ENCODE measurements at regions not wholly inside any gene's neighbourhood (a gene's known extent, or its start where the extent isn't known, plus 50 kb on each side); places are given as distances from the start of the nearest gene placed in this dataset.

GRCh38 chr7:119963654-119964053 is 309.3 kb upstream of the KCND2 start:
- in situ Hi-C loops (cut with MboI; ENCODE audit: low sequenced_read_pairs) (no loop called here), intact Hi-C loops (cut with micrococcal nuclease) (loop anchor here (10.0 kb wide), 1 partner anchor 91 kb away; no protein-coding TSS in a partner anchor), dilution Hi-C loops (cut with HindIII; ENCODE audit: low sequenced_read_pairs, unreplicated experiment) (no loop called here)
- H2BK15ac ChIP-seq (ENCODE audit: low read depth, low read length) = no peak overlapping the region
- H3K4me2 ChIP-seq (ENCODE audit: low read depth, low read length) = no peak overlapping the region
- H2BK120ac ChIP-seq (ENCODE audit: low read depth, low read length) = no peak overlapping the region
- H3K27me3 ChIP-seq (ENCODE audit: control insufficient read depth, insufficient read depth, low read length) = no peaks in the 10 kb centered on the region
- ChIA-PET POLR2A (ENCODE audit: unreplicated experiment) (no interaction called here), CTCF (no interaction called here)
- no peak overlapping the region for H4K91ac ChIP-seq (ENCODE audit: insufficient read depth, low read depth, low read length)
- no peak overlapping the region for H2AFZ ChIP-seq (replicated peaks; ENCODE audit: low read length, poor library complexity)
- H2AK5ac ChIP-seq (ENCODE audit: low read depth, low read length) = no peak overlapping the region
- 0 out of 2 replicates have a peak overlapping the region, but pooled peaks have one; percentile 42 for H3K23ac ChIP-seq (ENCODE audit: low read depth, low read length)
- no peak overlapping the region for H3K9ac ChIP-seq (ENCODE audit: low read depth, low read length)
- H4K5ac ChIP-seq (ENCODE audit: low read depth, low read length) = no peak overlapping the region
- no peak overlapping the region for H3K4ac ChIP-seq (ENCODE audit: low read depth, low read length)
- no peak overlapping the region for H3K4me3 ChIP-seq (ENCODE audit: insufficient read depth, low read depth, low read length)
- H3K79me1 ChIP-seq (ENCODE audit: low read depth in 1 of 2, low read length in 2 of 2) = no peaks in the 10 kb centered on the region
- H3K4me1 ChIP-seq (ENCODE audit: control insufficient read depth, insufficient read depth, low read length) = peaks cover 8% of the 10 kb centered on the region; the same call in 1 of the 2 replicates
- H3K9me1 ChIP-seq (ENCODE audit: insufficient read depth, low read length) = no peaks in the 10 kb centered on the region
- H3K27ac ChIP-seq (ENCODE audit: insufficient read depth, low read length) = no peak overlapping the region
- TF ChIP-seq MAZ (IDR thresholded peaks at IDR 0.05; ENCODE audit: borderline replicate concordance, low read depth, low read length) (no peak), NFE2L2 (IDR thresholded peaks at IDR 0.05; ENCODE audit: low read depth, low read length) (no peak), FOS (IDR thresholded peaks at IDR 0.05; ENCODE audit: low read depth, low read length) (no peak), POLR2A (IDR thresholded peaks at IDR 0.05; ENCODE audit: low read depth, low read length) (no peak), RFX5 (IDR thresholded peaks at IDR 0.05; ENCODE audit: low read depth, low read length) (no peak), SMC3 (IDR thresholded peaks at IDR 0.05; ENCODE audit: low read depth, low read length) (no peak), RCOR1 (IDR thresholded peaks at IDR 0.05; ENCODE audit: insufficient replicate concordance, low read length) (no peak), MXI1 (IDR thresholded peaks at IDR 0.05; ENCODE audit: borderline replicate concordance, low read depth, low read length) (no peak), RAD21 (IDR thresholded peaks at IDR 0.05; ENCODE audit: low read length) (no peak), BHLHE40 (IDR thresholded peaks at IDR 0.05; ENCODE audit: low read depth, low read length) (no peak), CEBPB (IDR thresholded peaks at IDR 0.05; ENCODE audit: low read depth, low read length) (no peak), MAFK (IDR thresholded peaks at IDR 0.05; ENCODE audit: low read depth, low read length) (no peak), CHD1 (IDR thresholded peaks at IDR 0.05; ENCODE audit: low read depth, low read length) (no peak)
- TF ChIP-seq, protein P1, sequence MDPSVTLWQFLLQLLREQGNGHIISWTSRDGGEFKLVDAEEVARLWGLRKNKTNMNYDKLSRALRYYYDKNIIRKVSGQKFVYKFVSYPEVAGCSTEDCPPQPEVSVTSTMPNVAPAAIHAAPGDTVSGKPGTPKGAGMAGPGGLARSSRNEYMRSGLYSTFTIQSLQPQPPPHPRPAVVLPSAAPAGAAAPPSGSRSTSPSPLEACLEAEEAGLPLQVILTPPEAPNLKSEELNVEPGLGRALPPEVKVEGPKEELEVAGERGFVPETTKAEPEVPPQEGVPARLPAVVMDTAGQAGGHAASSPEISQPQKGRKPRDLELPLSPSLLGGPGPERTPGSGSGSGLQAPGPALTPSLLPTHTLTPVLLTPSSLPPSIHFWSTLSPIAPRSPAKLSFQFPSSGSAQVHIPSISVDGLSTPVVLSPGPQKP (IDR thresholded peaks at IDR 0.05; ENCODE audit: borderline replicate concordance, low read depth, low read length) = no peak
- TF ChIP-seq, protein P2, sequence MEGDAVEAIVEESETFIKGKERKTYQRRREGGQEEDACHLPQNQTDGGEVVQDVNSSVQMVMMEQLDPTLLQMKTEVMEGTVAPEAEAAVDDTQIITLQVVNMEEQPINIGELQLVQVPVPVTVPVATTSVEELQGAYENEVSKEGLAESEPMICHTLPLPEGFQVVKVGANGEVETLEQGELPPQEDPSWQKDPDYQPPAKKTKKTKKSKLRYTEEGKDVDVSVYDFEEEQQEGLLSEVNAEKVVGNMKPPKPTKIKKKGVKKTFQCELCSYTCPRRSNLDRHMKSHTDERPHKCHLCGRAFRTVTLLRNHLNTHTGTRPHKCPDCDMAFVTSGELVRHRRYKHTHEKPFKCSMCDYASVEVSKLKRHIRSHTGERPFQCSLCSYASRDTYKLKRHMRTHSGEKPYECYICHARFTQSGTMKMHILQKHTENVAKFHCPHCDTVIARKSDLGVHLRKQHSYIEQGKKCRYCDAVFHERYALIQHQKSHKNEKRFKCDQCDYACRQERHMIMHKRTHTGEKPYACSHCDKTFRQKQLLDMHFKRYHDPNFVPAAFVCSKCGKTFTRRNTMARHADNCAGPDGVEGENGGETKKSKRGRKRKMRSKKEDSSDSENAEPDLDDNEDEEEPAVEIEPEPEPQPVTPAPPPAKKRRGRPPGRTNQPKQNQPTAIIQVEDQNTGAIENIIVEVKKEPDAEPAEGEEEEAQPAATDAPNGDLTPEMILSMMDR (conservative IDR thresholded peaks at IDR 0.05; ENCODE audit: low read depth, low read length) = no peak
- TF ChIP-seq, protein P3, sequence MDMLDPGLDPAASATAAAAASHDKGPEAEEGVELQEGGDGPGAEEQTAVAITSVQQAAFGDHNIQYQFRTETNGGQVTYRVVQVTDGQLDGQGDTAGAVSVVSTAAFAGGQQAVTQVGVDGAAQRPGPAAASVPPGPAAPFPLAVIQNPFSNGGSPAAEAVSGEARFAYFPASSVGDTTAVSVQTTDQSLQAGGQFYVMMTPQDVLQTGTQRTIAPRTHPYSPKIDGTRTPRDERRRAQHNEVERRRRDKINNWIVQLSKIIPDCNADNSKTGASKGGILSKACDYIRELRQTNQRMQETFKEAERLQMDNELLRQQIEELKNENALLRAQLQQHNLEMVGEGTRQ (IDR thresholded peaks at IDR 0.05; ENCODE audit: low read depth, low read length) = no peak
- no peak overlapping the region for H2BK20ac ChIP-seq (ENCODE audit: low read depth, low read length)
- no peaks in the 10 kb centered on the region for H3K36me3 ChIP-seq (ENCODE audit: control insufficient read depth, insufficient read depth, low read length)
- no peak for ATAC-seq (ENCODE audit: low read depth)
- no peak overlapping the region for H2AK9ac ChIP-seq (replicated peaks; ENCODE audit: low read depth, low read length, poor library complexity)
- no peak for DNase-seq
- no peak overlapping the region for H4K8ac ChIP-seq (ENCODE audit: low read depth in 2 of 2, low read length in 2 of 2)
- no peaks in the 10 kb centered on the region for H4K20me1 ChIP-seq (ENCODE audit: insufficient read depth, low read length)
- H2BK5ac ChIP-seq (ENCODE audit: low read depth, low read length, poor library complexity, severe bottlenecking) = peak overlapping the region; percentile 62
- no TSS peak for BruUV-seq (replicated peaks)
- no peak overlapping the region for H3K56ac ChIP-seq (ENCODE audit: extremely low read depth, insufficient read depth, low read length)
- H3K9me3 ChIP-seq (ENCODE audit: control insufficient read depth, insufficient read depth, low read length) = no peaks in the 10 kb centered on the region
- 0 out of 2 replicates have a peak overlapping the region, but pooled peaks have one; percentile 4 for H3K14ac ChIP-seq (replicated peaks; ENCODE audit: low read depth, low read length)
- H3K18ac ChIP-seq (ENCODE audit: low read depth, low read length) = no peak overlapping the region

All from IMR-90 (cell line).